ENCODE measurements at regions not wholly inside any gene's neighbourhood (a gene's known extent, or its start where the extent isn't known, plus 50 kb on each side); places are given as distances from the start of the nearest gene placed in this dataset.

GRCh38 chr7:20466543-20467021, 135.9 kb downstream of the ITGB8 start:
- no peak for TF ChIP-seq CTCF (IDR thresholded peaks at IDR 0.05; ENCODE audit: insufficient read depth, low read length, poor library complexity, severe bottlenecking)
- no peaks in the 10 kb centered on the region for H3K36me3 ChIP-seq (ENCODE audit: control insufficient read depth, insufficient read depth, low read length)
- no peak for DNase-seq (ENCODE audit: low read depth)
- H3K27me3 ChIP-seq (ENCODE audit: control insufficient read depth, insufficient read depth, low read length): no peaks in the 10 kb centered on the region
- H3K4me3 ChIP-seq (ENCODE audit: low read depth, low read length): no peak overlapping the region

GRCh38 chr7:20470082-20470481, 139.4 kb downstream of the ITGB8 start:
- no peak for TF ChIP-seq CTCF (IDR thresholded peaks at IDR 0.05; ENCODE audit: insufficient read depth, low read length, poor library complexity, severe bottlenecking)
- Histone ChIP-seq H3K4me3 (ENCODE audit: low read depth, low read length) (no peak overlapping the region), H3K36me3 (ENCODE audit: control insufficient read depth, insufficient read depth, low read length) (no peaks in the 10 kb centered on the region), H3K27me3 (ENCODE audit: control insufficient read depth, insufficient read depth, low read length) (no peaks in the 10 kb centered on the region)
- DNase-seq (ENCODE audit: low read depth): no peak

GRCh38 chr7:20470726-20471125, 140.0 kb downstream of the ITGB8 start:
- TF ChIP-seq CTCF (IDR thresholded peaks at IDR 0.05; ENCODE audit: insufficient read depth, low read length, poor library complexity, severe bottlenecking): no peak
- Histone ChIP-seq H3K36me3 (ENCODE audit: control insufficient read depth, insufficient read depth, low read length) (no peaks in the 10 kb centered on the region), H3K4me3 (ENCODE audit: low read depth, low read length) (no peak overlapping the region), H3K27me3 (ENCODE audit: control insufficient read depth, insufficient read depth, low read length) (no peaks in the 10 kb centered on the region)
- no peak for DNase-seq (ENCODE audit: low read depth)

- DNase-seq (ENCODE audit: low read depth): no peak
- Histone ChIP-seq H3K36me3 (ENCODE audit: control insufficient read depth, insufficient read depth, low read length) (no peaks in the 10 kb centered on the region), H3K27me3 (ENCODE audit: control insufficient read depth, insufficient read depth, low read length) (no peaks in the 10 kb centered on the region), H3K4me3 (ENCODE audit: low read depth, low read length) (no peak overlapping the region)
- TF ChIP-seq CTCF (IDR thresholded peaks at IDR 0.05; ENCODE audit: insufficient read depth, low read length, poor library complexity, severe bottlenecking): no peak
Measured at GRCh38 chr7:20474249-20474648, 141.2 kb upstream of the ABCB5 start.

GRCh38 chr7:20475756-20476155, 139.7 kb upstream of the ABCB5 start:
- TF ChIP-seq CTCF (IDR thresholded peaks at IDR 0.05; ENCODE audit: insufficient read depth, low read length, poor library complexity, severe bottlenecking): no peak
- H3K4me3 ChIP-seq (ENCODE audit: low read depth, low read length): no peak overlapping the region
- H3K36me3 ChIP-seq (ENCODE audit: control insufficient read depth, insufficient read depth, low read length): no peaks in the 10 kb centered on the region
- no peaks in the 10 kb centered on the region for H3K27me3 ChIP-seq (ENCODE audit: control insufficient read depth, insufficient read depth, low read length)
- DNase-seq (ENCODE audit: low read depth): no peak

GRCh38 chr7:20477067-20477466, 138.4 kb upstream of the ABCB5 start:
- DNase-seq (ENCODE audit: low read depth): no peak
- H3K36me3 ChIP-seq (ENCODE audit: control insufficient read depth, insufficient read depth, low read length): no peaks in the 10 kb centered on the region
- TF ChIP-seq CTCF (IDR thresholded peaks at IDR 0.05; ENCODE audit: insufficient read depth, low read length, poor library complexity, severe bottlenecking): no peak
- no peaks in the 10 kb centered on the region for H3K27me3 ChIP-seq (ENCODE audit: control insufficient read depth, insufficient read depth, low read length)
- H3K4me3 ChIP-seq (ENCODE audit: low read depth, low read length): no peak overlapping the region
